ENCODE measurements at regions not wholly inside any gene's neighbourhood (a gene's known extent, or its start where the extent isn't known, plus 50 kb on each side); places are given as distances from the start of the nearest gene placed in this dataset.
"Not testable (repeated sequence)": the region's sequence is repeated elsewhere in the genome, so short reads cannot be mapped to it uniquely, and the experiment has no call there.

DNA sequence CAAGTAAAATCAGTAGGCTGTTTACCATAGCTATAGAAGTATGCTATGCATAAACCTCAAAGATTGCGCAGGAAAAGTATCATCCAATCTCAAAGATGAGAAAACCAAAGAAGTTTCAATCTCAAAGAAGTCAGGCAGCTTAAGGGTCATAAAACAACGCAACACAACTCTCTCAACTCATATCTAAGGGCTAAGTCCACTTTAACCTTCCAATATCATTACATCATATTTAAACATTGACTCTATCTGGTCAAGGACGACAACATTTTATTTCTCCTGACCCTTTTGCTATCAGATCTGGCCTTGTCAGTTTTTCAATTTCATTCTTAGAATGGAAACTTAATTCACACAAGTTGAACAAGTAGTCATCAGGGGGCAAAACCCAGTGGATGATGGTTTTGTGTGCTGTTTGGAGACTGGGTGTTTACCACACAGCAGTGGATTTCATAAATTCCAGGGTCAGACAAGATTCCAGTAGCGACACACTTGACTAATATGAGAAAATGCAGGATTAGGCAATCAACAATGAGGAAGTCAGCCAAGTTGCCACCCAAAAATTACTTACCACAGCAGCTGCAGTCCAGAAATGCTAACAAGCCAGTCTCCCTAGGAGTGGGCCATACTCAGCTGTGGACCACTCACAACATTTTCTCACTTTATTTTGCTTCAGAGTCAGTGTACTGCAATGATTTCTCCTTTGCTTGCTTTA lies 108.7 kb upstream of the NBPF26 start:
- DNase-seq (ENCODE audit: low read depth, low spot score): not testable (repeated sequence)

- DNase-seq (ENCODE audit: low read depth, low spot score): not testable (repeated sequence)
Observed at GRCh38 chr1:120617493-120617892, 106.3 kb upstream of the NBPF26 start.

DNA sequence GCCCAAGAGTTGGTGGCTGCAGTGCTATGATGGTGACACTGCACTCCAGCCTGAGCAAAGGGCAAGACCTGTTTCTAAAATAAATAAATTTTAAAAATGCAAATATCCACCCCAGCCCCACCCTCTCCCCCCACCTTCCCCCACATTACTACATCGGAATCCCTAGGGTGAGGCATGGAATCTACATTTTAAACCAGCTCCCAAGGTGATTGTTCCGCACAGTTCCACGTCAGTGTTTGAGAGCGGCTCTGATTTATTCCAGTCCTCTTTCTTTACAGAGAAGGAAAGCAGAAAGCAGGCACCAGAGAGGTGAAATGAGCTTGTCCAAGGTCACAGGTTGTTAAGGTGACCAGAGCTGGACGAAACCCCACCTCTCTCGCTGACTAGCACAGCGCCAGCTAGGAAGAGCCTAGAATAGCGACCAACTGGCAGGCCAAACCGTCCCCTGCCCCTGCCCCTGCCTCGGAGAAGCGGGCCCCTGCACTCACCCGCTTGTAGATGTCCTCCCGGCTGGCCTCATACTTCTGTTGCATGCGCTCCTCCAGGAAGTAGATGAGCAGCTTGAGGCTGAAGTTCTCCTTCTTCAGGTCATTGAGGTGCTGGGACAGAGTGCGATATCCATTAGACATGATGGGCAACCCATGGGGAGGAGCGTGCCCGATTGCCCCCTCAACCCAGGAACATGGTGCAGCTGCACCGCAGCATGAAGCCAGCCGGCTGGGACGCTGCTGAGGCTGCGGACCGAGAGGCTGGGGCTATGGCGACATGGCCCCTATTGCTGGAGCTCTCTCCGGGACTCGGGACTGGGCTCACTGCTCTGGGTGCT lies 103.7 kb upstream of the NBPF26 start:
- DNase-seq (ENCODE audit: low read depth, low spot score): not testable (repeated sequence)

GRCh38 chr1:120620693-120620969 lies 103.1 kb upstream of the NBPF26 start:
- DNase-seq (ENCODE audit: low read depth, low spot score): not testable (repeated sequence)

- DNase-seq (ENCODE audit: low read depth, low spot score): not testable (repeated sequence)
Observed at GRCh38 chr1:120621278-120621677, 102.5 kb upstream of the NBPF26 start.

DNA sequence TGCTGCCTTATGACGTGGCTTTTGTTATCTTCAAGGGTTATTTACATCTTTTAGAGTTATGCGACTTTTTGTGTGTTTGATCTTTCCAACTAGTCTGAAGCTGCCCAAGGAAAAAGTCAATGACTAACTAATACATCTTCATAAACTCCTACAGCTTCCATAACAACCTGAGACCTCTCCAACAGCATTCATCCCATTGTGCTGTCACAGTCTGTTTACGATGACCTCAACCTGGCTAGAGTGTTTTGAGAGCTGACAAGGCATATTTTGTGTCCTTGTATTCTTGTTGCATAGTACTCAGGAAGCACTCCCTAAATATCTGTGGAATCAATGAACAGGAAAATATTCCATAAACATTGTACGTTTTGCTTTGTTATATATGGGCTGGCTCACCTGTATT lies 100.2 kb upstream of the NBPF26 start:
- DNase-seq (ENCODE audit: low read depth, low spot score): not testable (repeated sequence)

GRCh38 chr1:120624565-120625064 lies 99.1 kb upstream of the NBPF26 start:
- DNase-seq (ENCODE audit: low read depth, low spot score): not testable (repeated sequence)

DNA sequence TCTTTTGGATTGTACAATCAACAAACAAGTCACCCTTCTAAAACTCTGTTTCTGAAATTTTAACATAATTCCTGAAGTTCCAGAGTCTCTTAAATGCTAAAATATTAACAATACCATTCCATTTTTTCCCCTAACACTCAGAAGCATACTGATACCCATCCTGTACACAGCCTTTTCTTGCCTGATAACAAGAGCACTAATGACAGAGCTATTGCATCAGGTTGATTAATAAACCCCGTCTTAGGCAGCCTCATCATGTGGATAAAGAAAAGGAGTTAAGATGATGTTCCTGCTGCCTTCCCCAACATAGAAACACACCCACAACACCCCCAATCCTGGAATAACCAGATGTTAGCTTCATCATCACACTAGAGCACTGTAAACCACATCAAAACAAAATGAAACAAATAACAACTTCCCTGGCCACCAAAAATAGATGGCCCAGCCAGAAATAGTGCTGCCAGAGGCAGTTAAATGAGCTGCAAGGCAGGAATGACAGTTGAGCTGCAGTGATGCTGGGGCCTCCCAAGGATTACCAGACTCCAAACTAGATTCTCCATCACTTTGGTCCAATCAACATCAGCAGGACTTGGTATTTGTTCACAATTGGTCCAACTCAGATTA lies 93.8 kb upstream of the NBPF26 start:
- not testable (repeated sequence) for DNase-seq (ENCODE audit: low read depth, low spot score)

DNA sequence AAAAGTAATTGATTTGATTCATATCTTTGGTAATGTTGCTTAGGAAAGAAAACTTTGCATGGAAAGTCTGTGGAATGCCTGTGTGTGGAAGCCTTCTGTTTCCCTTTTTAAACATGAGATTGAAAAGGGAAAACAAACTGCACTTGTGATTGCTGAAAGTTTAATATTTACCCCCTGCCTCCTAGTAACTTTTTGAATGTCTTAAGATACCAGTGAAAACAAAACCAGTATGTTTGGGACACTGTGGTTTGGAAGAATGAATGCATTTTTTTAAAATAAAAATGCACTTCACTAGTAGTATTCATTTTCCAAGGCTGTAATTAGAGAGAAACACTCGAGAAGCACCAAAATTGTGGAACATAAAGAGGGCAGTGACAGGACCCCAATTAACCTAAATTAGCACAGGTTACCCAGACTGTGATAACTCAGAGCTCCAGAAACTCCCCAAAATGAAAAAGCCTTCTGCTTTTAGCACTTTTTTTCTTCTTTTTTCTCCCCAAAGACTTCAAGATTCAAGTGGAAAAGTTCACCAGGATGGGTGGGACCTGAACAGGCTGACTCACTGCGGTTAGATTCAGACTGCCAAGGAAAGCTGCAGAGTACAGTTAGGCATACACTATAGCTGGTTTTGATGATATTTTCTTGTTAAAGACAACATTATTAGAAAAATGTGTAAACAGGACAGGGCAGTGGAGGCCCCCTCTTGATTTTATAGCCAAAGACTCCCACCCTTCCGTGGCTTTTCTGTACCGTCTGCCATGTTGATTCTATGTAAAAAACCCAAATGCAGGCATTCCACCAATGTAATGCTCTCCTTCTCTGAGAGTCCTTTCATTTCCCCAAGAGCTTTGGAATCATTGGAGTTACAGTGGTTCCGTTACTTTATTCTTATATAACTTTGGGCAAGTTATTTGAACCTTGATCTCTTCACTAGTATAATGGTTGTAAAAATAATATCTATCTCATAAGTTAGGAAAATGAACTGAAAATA lies 88.6 kb upstream of the NBPF26 start:
- DNase-seq (ENCODE audit: low read depth, low spot score): not testable (repeated sequence)

DNA sequence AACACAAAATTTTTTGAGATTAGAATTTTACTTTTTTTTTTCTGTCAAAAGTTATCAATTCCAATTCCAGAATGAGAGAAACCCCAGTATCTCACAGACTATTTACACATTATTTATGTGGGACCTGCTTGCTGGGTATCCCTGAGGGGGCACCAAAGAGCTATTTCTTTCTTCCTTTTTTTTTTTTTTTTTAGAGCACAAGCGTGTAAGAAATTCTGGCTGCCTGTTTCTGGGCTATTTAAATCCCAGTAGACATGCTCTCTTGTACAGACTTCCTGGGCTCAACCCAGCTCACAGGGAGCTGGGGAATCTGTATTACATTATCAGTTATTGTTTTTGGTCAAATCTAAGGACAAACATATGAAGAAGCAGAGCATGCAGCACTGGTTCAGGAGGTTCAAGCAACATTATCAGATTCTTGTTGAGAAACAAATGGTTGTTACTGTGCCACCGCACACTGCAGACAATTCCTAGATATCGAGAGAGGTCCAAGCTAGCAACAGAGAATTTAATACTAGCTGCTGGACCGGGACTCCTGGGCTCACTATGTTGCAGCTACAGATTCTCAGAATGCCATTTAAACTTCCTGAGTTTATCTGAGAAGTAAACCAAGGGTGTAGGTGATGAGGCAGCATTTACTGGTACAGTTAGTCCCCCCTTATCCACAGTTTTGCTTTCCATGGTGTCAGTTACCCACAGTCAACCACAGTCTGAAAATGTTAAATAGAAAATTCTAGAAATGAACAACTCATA lies 83.3 kb upstream of the NBPF26 start:
- DNase-seq (ENCODE audit: low read depth, low spot score): not testable (repeated sequence)

GRCh38 chr1:120641014-120641302 lies 82.8 kb upstream of the NBPF26 start:
- DNase-seq (ENCODE audit: low read depth, low spot score): not testable (repeated sequence)

GRCh38 chr1:120647182-120647581 lies 76.6 kb upstream of the NBPF26 start:
- not testable (repeated sequence) for DNase-seq (ENCODE audit: low read depth, low spot score)

DNA sequence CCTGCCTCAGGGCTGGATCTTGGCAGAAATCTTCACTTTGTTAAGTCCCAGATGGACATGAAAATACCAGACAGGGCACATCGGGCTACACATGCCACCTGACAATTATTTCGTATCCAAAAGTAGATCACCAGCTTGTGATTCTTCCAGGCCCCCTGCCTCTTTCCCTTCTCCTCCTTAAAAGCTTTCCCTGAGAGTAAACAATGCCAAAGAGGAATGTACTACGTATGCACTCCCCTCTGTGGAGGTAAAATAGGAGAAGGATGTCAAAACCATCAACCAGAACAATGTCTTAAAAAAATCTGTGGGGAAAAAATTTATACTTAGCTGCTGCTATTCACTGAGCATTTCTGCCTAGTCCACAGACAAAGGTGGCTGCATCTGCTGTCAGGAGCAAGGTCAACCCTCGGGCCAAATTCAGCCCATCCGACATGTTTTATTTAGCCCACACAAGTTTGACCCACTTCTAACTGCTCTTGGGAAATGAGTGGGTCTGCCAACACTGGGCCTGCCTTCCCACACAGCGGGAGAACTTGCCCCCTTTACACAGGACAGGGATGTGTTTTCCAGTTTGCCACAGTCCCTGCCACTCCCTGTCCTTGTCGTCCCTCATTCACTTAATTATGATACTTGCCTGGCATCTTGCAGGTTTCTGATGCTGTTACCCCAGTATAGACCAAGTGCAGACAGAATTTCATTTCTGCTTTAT lies 74.7 kb upstream of the NBPF26 start:
- DNase-seq (ENCODE audit: low read depth, low spot score): not testable (repeated sequence)

DNA sequence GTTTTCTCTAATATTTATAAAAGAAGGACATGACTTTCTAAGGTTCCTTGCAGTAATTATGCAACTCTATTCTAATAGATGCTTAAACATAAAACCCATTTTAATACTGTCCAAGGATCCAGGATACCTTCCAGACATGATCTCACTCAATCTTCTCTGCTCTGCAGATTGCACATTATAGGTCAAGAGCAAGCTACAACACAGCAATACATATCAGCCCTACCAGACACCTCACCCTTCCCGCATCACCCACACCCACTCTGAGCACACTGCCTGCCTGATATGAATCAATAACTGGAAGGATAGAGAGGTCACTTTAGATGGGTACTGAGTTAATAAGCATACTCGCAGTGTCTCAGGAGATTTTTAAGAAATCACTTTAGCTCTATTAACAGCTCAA lies 74.0 kb upstream of the NBPF26 start:
- DNase-seq (ENCODE audit: low read depth, low spot score): not testable (repeated sequence)

DNA sequence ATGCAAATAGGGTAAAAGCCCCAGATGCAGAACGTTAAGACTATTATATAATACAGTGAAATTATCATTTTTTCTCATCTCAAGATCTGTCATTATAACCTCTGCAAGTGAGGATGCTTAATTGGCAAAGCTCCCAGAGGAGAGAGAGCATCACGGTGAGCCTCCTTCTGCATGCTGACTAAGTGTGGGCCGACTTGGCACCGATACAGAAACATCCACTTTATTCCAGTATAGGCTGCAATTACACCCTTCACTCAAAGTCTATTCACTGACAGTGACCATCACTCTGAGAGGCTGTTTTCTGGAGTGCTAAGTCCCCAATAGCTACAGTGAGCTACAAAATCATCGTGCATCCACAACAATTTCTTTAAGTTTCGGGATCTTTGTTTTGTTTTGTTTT lies 69.6 kb upstream of the NBPF26 start:
- not testable (repeated sequence) for DNase-seq (ENCODE audit: low read depth, low spot score)

GRCh38 chr1:120655394-120655793 lies 68.4 kb upstream of the NBPF26 start:
- DNase-seq (ENCODE audit: low read depth, low spot score): not testable (repeated sequence)

DNA sequence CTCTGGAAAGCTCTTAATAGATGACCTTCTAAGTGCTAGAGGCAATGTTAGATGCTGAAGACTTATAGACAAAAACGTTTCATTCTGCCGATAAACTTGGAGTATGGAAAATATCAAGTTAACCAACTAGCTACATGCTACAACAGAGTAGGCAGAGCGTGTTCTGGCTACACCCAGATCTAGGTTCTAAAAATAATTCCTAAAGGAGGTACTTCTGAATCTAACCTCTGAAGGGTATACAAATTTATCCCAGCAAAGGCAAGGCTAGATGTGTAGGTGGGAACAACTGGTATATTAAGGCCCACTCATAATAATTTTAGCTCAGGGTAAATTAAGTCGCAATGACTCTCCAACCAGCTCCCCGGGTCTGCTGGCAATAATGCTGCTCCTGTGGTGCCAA lies 67.6 kb upstream of the NBPF26 start:
- not testable (repeated sequence) for DNase-seq (ENCODE audit: low read depth, low spot score)

- DNase-seq (ENCODE audit: low read depth, low spot score): not testable (repeated sequence)
Observed at GRCh38 chr1:120657804-120658203, 65.9 kb upstream of the NBPF26 start.

GRCh38 chr1:120658622-120659021 lies 65.1 kb upstream of the NBPF26 start:
- DNase-seq (ENCODE audit: low read depth, low spot score): not testable (repeated sequence)

- not testable (repeated sequence) for DNase-seq (ENCODE audit: low read depth, low spot score)
Observed at GRCh38 chr1:120659133-120659532, 64.6 kb upstream of the NBPF26 start.
